ENCODE measurements at regions not wholly inside any gene's neighbourhood (a gene's known extent, or its start where the extent isn't known, plus 50 kb on each side); places are given as distances from the start of the nearest gene placed in this dataset.

GRCh38 chr6:81666481-81666880 is 86.0 kb downstream of the TENT5A start:
- TF ChIP-seq TAF1 (IDR thresholded peaks at IDR 0.05; ENCODE audit: borderline replicate concordance, low read depth, low read length) (no peak), POLR2AphosphoS5 (IDR thresholded peaks at IDR 0.05; ENCODE audit: low read depth, low read length) (no peak), POLR2A (IDR thresholded peaks at IDR 0.05; ENCODE audit: low read depth, low read length) (no peak)
